ENCODE measurements at regions not wholly inside any gene's neighbourhood (a gene's known extent, or its start where the extent isn't known, plus 50 kb on each side); places are given as distances from the start of the nearest gene placed in this dataset.
A peak's percentile ranks its signal among the peaks of the same experiment; 100 is the strongest.
"Not testable (repeated sequence)": the region's sequence is repeated elsewhere in the genome, so short reads cannot be mapped to it uniquely, and the experiment has no call there.

DNA sequence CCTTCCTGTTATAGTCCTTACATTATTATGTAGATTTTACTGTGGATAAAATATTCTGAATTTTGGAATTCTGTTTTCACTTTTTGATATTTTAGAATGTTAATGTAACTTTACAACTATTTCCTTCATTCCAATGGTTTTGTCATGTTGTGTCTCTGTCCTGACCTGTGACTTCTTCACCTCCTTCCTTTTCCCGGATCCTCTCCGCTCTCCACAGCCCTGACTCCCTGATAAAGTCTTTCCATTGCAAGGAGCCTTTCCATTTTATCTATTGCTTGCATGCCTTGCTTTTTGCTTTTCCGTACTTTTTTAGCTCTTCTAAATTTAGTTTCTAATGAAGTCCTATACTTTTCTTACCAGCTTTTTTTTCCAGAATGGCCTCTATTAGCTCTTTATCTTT lies 117.6 kb upstream of the ARRDC3 start:
- no peak for DNase-seq

DNA sequence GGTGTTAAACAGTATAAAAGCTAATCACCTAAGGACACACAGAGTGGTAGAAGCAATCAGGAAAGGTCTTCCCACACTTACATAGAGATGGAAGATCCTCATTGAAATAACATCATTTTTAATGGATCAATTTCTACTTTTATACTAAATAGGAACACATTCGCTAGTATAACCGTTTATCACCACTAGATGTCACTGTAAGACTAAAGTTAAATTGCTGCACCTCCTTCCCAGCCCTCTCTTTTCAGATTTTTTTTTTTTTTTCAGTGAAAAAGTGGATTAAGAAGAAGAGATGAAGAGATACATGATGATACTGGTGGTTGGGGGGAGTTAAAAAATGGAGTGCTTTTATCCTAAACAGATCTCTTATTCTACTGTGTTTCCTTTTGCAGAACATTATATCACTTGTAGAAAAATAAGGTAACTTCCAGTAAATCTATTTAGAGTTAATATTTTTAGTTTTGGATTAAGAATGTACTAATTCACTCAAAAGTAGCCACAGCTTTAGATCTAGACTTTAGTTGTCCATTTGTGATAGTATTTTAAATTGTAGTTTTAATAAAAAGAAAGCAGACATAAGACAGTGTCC lies 116.9 kb upstream of the ARRDC3 start:
- DNase-seq = peak; percentile 17

DNA sequence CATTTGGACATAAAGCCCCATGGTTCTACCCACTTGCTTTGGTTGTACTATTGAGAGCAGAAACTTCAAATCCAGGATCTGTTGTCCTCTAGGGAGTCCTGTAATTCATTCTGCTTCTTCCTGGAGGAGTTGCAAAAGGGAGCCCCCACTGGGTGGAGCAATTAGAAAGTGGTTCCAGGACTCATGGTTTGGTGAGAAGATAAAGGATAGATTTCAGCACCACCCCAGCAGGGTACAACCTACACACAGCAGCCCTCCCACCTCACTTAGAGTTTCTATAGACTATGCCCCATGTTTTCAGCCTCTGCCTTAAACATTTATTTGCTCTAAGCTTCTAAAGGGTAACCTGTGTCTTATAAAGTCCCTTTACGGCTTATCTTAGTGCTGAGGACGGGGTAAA lies 112.6 kb upstream of the ARRDC3 start:
- no peak for DNase-seq

DNA sequence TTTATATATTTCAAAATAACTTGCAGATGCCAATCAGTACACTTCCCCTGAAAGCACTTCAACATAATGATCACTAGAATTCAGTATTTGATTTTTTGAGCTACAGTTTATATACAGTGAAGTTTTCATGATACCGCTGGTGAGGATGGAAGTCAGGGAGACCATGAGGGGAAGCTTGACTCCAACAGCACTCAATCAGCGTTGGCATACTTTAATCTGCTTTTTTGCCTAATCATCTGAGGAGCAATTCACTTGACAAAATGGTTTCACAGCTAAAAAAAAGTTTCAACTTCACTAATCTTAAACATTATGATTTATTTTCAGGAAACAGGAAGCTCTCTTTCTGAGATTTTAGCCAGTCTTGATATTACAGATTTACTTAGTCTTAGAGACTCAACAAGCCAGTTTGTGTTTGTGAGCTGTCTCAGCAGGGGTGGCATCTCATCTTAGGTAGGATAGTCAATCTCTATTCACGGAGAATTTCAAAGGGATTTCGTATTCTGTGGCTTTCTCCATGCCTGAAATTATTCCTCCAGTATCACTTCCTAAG lies 111.4 kb upstream of the ARRDC3 start:
- DNase-seq = no peak

DNA sequence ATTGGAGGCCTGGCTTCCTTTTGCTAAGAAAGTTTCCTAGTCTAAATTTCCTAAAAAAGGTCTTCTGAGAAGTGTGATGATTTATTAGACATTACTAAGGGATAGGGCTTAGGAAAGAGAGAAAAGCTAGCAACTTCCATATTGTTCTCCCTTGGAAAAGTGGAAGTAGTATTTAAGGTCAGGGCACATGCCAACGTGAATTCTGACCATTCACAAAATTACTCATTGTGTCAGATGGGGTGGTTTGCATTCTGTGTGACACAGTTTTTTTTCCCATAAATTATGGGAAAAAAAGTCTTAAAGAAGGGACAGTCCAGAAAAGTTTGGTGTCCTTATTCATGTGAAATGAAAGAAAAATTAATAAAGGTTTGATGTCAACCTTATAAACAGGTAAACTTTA lies 110.0 kb upstream of the ARRDC3 start:
- no peak for DNase-seq

DNA sequence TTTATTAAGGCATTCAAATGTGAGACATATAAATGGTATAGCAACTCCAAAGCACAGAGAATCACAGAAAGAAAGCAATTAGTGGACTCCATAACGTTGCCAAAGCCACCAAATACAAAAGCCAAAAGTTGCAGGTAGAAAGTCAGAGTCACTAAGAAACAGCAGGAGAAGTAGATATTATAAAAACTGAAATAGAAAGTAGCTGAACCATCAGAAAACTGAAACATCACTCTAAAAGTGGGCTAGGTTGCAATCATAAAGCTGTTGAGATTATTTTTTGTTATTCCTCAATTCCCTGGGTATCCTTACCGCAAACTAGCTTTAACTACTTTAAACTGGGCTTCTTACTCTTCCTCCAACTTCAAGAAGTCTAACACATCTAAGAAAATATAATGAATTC lies 108.1 kb upstream of the ARRDC3 start:
- no peak for DNase-seq

DNA sequence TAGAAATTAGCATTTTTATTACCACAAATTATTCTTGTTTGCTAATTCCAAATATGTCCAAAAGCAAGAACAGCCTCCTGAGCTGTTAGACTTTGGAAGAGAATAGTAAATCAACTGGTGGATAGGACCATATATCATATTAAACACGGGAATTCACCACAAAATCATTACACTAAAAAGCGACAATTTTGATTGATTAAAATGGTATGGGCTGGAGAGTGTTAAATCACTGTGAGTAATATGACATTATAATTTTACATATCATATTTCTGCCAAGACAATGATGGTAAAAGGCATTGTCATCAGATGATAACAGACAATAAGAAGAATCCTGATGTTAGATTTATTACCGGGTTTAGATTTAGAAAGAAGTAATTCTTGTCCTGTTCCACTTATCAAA lies 107.2 kb upstream of the ARRDC3 start:
- DNase-seq = no peak

DNA sequence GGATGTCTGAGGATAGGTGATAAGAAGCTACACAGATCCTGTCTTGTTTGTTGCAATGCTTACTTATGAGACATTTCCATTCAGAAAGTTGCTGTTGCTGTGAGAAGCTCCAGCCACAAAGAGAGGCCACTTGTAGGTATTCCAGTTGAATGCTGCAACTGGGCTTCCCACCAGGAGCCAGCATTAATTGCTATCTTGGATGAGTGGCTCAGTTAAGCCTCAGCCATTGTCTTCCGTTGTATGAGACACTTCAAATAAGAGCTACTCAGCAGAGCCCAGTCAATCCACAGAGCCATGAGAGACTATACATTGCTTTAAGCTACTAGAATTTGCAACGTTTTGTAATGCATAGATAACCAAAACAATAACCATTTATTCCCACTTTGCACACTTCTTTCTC lies 104.3 kb upstream of the ARRDC3 start:
- no peak for DNase-seq

DNA sequence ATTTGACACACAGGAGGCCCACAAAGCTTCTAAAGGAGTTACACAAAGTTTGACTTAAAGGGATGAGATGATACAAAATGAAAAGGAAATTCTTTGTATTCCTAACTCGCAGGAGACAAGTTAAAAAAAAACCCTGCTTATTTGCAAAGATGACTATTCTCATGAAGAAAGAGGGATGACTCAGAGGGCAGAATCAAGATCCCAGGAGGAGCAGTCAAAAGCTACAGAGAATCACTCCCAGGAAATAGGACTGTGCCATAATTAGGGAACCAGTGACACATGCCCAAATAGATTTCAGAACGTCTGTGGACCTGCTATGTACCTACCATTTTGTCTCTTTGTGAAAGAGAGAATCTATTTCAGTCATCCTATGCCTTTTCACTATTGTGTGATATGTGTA lies 103.5 kb upstream of the ARRDC3 start:
- DNase-seq = no peak

DNA sequence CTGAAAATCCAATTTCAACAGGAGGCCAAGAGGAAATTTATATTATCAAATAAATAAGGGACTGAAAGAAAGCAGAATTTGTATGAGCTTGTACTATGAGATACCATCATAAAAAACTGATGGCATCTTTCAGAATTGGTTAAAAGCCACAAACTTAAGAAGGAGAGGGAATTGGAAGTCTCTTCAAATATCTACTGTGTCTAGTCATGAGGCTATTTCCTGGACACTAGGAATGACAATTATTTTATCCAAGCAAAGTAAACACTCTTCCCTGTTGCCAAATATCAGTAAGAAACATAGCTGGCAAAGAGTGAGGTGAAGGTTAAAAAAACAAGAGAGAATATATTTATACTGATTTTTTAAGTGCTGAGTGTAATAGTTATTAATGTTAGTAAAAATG lies 101.5 kb upstream of the ARRDC3 start:
- DNase-seq = no peak

DNA sequence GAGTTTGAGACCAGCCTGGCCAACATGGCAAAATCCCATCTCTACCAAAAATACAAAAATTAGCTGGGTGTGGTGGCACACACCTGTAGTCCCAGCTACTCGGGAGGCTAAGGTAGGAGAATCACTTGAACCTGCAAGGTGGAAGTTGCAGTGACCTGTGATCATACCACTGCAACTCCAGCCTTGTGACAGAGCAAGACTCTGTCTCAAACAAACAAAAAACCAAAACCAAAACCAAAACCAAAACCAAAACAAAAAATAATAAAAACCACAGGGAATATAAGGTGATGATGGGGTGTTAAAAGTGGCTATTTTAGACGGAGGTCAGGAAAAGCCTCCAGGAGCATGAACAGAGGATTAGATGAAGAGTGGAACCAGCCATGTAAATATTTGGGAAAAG lies 96.3 kb upstream of the ARRDC3 start:
- not testable (repeated sequence) for DNase-seq

DNA sequence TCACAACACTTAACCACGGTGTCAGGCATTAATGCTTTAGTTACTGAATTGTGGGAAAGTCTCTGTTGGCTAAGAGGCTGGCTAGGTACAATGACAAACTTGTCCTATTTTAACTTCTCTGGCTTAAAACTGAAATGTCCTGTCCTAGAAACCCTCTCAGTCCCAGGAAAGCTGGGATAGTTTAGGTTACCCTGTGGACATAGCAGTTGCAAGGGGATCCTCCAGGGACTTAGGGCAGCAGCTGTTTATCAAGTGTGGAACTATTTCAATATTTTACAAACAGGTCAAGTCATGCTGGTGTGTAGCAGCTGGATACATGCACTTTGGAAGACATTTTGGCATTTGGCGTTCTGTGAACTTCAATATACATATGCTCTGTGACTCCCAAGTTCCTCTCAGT lies 95.0 kb upstream of the ARRDC3 start:
- DNase-seq = no peak

DNA sequence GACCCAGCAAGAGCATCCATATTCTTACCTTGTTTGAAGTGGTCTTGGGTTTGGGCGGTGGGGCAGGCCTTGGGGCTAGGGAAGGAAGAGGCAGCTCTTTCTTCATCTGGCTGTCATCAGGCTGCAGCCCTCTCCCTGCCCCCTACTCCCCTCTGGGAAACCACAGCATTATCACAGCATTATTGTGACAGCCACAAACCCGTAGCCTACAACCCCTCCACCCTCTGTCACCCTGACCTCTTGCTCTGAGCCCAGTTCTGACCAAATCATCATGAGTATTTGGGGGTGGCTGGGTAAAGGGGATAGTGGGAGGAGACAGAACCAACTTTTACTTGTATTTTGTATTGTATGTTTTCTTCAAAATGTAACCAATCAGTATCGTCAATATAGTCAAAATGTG lies 94.3 kb upstream of the ARRDC3 start:
- no peak for DNase-seq

DNA sequence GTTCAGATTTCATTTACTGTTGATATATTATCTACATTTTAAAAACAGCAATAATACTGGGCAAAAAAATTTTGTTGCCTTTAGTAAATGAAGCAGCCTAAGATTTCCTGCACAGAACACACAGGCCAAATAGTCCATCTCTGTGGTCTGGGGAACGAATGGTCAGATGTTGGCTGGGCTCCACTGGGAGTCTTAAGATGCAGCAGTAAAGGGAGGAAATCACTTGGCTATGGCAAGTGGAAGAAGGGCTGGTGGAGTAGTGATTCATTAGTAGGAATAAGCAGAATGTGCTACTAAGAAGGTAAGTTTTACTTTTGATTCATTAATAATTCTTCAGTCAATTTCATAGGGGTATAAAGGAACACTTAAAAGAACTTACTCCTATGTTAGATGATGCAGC lies 91.1 kb upstream of the ARRDC3 start:
- no peak for DNase-seq

DNA sequence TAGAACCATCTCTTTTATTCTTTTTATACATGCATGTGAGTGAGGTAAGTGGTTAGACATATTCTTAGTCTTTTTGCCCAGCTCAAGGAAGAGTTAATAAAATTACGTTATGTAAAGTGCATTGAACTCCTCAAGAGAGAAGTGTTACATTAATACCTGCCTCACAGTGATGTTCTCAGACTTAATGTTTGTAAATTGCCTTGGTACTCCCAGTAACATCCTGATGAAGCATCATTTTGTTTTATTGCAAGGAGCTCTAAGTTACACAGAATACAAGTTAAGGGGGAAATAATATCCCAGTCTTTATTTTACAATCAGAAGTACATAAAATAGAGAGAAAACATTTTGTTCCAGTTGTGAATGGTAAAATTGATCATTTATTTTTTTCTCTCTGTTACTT lies 89.5 kb upstream of the ARRDC3 start:
- DNase-seq = no peak

DNA sequence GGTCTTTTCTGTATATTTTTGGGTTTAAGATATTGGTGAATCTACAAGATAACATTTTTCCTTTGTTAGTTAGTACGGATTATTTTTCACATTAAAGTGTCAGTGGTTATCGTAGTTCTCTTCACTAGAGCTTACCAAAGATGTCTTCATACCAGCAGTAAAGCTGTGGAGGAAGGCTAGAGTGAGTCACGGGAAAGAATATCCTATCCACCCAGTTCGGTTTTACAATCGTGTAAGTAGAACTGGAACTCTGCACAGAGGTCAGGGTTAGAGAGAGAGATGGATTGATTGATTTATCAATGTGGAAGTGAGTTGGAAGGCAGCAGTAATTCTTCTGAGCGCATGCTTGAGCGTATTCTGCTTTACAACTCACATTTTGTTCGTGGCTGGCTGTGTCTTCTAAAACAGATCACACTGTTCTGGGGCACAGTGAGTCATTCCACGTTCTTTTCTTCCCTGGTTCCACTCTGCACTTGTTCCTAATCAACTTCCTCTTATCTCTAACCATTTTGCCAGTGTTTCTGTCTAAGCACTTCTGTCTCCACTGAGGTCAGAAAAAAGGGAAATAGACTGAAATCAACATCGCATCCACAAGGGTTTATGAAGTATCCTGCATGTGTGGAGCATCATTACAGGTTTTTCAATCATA lies 86.5 kb upstream of the ARRDC3 start:
- DNase-seq = peak; percentile 82

DNA sequence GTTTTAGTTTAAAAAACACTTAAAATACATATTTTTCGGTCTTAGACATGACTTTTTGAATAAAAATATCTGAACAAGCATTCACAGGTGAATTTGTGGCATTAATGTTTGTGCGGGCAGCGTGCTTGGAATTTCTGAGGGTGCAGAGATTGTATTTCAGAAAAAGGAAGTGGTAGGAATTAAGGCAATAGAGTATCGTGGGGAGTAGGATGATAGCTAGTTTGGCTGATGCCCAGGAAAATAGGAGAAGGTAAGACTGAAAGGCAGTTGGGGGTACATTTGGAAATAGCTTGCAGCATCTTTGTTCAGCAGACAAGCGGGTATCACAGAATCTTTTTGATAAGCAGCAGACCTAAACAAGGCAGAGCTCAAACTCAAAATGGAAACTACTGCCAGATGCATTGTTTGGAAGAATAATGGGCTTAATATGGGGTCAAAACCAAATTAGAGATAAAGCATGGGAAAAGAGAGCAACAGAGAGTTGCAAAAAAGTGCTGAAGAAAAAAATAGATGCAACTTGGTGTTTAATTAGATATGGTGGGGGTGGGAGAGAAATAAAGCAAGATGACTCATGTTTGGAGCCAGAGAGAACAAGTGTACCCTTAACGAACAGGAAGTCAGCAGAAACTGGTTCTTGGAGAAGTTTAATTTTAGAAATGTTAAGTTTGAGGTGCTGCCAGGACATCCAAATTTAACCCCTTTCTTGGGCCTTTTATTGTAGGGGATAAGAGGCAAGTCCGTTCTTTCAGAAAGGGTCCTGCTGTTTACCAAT lies 85.7 kb upstream of the ARRDC3 start:
- no peak for DNase-seq

DNA sequence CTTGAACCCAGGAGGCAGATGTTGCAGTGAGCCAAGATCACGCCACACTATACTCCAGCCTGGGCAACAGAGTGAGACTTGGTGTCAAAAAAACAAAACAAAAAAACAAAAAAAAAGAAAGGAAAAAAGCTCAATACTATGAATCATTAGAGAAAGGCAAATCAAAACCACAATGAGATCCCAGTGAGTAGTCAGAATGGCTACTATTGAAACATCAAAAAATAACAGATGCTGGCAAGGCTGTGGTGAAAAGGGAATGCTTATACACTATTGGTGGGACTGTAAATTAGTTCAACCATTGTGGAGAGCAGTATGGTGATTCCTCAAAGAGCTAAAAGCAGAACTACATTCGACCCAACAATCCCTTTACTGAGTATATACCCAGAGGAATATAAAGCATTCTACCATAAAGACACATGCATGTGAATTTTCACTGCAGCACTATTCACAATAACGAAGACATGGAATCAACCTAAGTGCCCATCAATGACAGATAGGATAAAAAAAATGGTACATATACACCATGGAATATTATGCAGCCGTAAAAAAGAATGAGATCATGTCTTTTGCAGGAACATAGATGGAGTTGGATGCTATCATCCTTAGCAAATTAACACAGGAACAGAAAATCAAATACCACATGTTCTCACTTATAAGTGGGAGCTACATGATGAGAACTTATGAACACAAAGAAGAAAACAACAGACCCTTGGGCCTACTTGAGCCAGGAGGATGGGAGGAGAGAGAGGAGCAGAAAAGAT lies 81.9 kb upstream of the ARRDC3 start:
- no peak for DNase-seq

DNA sequence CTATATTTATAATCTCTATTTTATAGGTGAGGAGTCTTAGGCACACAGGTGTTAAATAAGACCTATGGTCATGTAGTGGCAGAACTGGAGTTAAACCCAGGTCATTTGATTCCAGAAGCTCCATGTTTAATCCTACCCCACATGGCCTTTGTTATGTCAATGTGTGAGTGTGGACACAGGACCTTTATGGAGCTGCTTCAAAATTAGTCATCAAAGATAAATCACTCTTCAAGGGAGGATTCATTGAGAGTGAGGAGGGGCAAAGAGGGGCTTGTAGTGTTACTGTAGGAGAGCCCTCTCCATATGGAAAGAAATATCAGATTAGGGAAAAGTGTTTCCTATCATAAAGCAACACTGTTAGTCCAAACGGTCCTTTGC lies 74.6 kb upstream of the ARRDC3 start:
- no peak for DNase-seq

DNA sequence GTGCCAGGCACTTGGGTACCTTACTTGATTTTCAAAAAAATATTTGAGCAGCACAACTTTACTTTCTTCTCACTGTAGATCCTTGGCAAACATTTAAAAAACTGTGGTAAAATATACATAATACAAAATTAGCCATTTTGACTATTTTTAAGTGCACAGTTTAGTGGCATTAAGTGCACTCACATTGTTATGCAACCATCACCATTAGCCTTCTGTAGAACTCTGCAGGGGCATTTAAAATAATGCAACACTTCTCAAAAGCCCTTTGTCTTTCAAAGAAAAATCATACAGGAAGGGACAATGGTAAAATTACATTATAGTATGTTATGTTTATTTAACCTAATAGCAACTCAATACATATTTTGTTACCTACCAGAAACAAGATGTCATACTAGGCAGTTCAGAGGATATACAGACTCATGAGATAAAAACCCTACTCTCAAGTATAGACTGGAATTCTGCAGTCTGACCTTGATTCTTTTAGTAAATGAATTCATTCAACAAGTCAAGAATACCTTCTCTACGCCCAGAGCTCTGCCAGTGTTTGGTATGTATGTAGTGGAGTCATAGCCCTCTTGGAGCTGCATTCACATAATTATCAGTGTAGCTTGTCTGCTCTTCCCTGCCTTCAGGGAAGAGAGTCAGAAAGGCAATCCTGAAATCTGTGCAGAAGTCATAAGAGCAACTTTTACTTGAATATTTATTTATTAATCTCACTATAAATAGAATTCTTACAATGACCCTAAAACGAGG lies 74.0 kb upstream of the ARRDC3 start:
- DNase-seq = no peak

DNA sequence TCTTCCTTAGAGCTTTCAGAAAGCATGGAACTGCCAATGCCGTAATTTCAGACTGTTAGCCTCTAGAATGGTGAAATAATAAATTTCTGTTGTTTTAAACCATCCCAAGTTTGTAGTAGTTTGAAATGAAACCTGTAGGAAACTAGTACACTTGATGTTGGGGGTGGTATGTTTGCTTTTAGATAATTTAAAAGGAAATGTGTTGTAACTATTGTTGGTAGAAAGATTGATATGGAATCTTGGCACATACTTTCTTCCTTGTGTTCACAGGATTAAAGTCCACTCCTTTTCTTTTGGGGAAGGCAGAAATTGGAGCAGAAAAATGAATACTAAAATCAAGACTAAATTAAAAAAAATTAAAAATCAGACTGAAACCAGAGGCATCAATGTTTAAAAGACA lies 66.0 kb upstream of the ARRDC3 start:
- no peak for DNase-seq

DNA sequence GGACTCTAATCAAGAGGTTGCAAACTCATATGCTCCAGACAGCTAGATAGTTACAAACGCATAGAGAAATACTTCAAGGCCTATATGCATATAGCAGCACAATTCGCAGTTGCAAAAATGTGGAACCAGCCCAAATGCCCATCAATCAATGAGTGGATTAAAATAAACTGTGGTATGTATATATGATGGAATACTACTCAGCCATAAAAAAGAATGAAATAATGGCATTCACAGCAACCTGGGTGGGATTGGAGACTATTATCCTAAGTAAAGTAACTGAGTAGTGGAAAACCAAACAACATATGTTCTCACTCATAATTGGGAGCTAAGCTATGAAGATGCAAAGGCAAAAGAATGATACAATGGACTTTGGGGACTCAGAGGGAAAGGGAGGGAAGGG lies 65.0 kb upstream of the ARRDC3 start:
- DNase-seq = not testable (repeated sequence)

DNA sequence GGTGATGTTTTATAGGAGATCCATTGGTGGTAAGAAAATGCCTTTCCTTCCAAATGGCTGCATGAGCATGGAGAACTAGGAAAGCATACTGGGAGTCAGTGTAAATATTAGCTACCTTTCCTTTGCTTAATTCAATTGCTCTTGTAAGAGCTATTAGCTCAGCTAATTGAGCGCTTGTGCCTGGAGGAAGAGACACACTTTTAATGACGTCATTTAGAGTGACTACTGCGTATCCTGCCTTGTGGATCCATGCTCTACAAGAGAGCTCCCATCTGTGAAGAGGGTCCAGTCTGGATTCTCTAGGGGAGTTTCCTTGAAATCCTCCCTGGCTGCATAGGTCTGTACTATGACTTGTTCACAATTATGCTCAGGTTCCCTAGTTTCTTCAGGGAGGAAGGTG lies 63.8 kb upstream of the ARRDC3 start:
- DNase-seq = not testable (repeated sequence)
